Embryonic facial prominence (tissue), 1 donor: ENCODE measurements at regions not wholly inside any gene's neighbourhood (a gene's known extent, or its start where the extent isn't known, plus 50 kb on each side); places are given as distances from the start of the nearest gene placed in this dataset.

Experiments used
- DNase-seq: peaks from one replicate; pipeline ENCODE4 v3.0.0-alpha.2; 2016; ENCODE audit errors: extremely low spot score

GRCh38 chr4:126735294-126736132 is 897.2 kb upstream of the INTU start:
- no peak for DNase-seq

- no peak for DNase-seq
These were observed 896.6 kb upstream of the INTU start for GRCh38 chr4:126736133-126736518.

GRCh38 chr4:126737899-126738526 is 894.7 kb upstream of the INTU start:
- no peak for DNase-seq

DNA sequence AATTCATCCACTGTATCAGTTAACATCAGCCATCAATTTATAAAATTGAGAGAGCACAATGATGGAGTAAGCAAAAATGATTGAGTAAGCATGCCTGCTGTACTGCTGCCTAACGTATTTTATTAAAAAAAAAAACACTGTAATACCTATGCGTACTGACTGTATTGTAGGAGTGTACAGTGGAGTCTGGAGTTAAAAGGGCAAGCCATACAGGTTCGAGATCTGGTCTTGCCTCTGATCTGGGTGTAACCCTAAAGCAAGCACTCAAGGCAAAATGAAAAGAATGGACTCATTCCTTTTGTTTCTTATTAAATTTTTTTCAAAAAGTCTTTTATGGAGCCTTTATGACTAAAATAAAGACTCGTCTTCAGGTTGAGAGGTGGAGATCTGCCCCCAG is 894.2 kb upstream of the INTU start:
- DNase-seq = no peak

DNA sequence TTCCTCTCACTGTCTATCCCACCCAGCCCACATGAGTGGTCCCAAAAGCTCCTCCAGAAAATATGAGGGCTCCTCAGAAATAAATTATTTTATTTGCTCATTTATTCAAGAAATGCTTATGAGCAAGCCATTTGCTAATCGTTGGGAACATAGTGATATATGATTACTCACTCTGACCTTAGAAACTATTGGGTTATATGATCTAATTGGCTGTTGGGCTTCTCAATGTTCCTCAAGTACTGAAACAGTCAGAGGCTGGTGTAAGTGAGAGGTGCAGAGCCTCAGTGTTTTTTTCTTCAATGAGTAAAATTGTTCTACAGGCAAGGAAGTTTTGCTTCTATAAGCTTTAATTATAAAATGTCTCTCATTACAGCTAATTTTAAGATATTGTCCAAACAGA is 893.8 kb upstream of the INTU start:
- no peak for DNase-seq

- no peak for DNase-seq
These were observed 892.1 kb upstream of the INTU start for GRCh38 chr4:126740687-126741086.

DNA sequence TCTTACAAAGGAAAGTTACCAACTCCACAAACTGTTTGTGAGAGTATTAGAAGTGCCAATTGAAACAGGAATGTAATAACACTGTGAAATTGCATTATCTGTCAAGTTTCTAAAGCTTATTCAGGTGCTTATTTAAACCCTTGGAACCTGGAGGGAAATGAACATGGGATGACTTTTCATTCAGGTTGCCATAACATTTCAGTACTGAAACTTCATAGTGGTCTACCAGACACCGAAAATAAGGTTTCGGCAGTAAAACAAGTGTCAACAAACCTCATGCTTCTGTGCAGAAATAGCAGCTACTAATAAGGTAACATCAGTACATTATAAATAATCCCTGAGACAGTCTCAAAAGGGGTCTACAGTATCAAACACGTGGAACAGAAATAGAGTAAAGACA is 890.7 kb upstream of the INTU start:
- DNase-seq = no peak

DNA sequence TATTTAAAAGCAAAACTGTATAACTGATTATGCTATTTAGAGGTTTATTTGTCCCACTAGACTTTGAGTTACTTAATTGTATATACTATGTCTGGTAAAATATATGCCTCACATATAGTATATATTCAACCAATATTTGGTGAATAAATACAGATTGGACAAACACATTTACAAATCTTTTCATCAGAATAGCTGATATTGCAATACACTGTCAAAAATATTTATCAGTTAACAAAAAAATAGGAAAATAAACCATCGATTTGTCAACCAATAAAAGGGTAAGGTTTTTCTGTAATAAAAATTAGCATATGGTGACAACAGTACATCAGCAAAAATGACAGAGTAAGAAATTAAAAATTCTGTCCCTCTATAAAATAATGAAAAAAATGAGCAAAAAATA is 889.9 kb upstream of the INTU start:
- no peak for DNase-seq

DNA sequence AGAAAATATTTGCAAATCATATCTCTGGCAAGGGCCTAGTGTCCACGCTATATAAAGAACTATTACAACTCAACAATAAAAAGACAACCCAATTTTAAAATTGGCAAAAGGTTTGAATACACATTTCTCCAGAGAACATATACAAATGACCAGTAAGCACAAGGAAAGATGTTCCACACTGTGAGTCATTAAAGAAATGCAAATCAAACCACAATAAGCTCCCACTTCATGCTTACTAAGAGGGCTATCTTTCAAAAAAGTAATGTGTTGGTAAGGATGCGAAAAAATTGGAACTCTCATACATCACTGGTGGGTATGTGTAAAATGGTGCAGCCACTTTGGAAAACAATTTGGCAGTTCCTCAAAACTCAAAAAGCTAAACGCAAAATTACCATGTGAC is 884.0 kb upstream of the INTU start:
- DNase-seq = no peak

DNA sequence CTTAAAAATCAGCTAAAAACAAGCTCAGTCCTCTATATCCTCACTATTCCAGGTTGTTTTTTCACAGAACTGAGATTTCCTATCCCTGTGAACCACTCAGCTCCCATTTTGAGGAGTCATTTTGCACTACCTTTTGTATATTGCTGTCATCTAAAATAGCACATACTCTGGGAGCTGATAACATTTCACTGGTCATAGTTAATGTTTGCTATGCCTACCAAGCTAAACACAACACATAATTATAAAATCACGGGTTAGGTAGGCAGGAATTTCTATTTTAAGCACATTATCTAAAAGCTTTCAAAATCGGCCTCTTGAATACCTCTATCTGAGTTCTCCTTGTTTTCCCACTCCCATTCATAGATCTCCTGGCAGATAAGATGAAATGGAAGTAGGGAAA is 882.0 kb upstream of the INTU start:
- DNase-seq = no peak

GRCh38 chr4:126752126-126752525 is 880.6 kb upstream of the INTU start:
- DNase-seq = no peak

- DNase-seq = no peak
These were observed 880.1 kb upstream of the INTU start for GRCh38 chr4:126752702-126753101.

- DNase-seq = no peak
These were observed 879.2 kb upstream of the INTU start for GRCh38 chr4:126753592-126753991.

GRCh38 chr4:126755506-126755905 is 877.3 kb upstream of the INTU start:
- DNase-seq = no peak

DNA sequence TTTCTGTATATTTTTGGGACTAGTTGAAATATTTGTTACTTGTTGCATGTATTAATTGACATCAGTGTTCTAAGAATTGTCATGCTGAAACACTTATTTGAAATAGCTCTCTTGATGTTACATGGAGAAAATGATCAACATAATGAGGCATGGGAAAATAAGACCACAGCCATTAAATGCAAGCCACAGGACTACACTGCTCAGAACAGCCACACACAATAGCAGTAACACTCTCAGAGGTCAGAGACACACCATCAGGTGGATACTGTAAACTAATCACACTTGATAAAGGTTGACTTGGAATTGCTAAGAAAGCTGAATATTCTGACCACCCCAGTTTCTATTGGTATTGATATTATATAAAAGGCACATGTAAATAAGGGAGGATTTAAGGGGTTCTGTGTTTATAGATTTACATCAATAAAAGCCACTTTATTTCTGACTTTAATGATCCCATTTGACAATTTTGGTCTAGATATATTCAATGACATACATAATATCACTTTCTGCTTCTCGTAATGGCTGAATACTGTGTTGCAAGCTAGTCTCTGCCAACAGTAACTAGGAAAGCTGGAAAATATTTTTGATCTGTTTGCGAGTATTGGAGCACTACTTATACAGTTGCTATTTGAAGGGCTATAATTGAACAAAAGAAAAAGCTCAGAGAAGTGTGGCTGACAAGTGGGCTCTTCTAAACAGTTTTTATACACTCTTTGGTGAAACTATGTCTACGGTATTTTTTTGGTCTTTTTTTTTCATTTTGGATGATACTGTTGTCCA is 876.5 kb upstream of the INTU start:
- DNase-seq = no peak

DNA sequence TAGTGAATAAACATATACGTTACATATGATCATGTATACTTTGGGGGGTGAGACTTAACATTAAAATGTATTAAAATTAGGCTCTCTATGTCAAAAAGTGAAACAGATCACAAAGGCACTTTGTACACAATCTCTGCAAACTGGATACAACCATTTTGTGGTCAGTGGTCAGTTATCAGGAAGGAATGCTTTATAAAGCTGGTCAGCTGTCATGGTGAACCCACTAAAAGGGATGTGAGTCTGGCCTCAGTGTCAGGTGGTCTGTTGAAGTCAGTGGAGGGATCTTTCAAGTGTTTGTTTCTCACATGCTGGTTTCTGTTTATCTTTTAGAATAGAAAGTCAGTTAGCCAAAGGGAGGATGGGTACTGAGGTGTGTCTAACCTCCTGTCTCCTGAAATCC is 875.5 kb upstream of the INTU start:
- DNase-seq = no peak

DNA sequence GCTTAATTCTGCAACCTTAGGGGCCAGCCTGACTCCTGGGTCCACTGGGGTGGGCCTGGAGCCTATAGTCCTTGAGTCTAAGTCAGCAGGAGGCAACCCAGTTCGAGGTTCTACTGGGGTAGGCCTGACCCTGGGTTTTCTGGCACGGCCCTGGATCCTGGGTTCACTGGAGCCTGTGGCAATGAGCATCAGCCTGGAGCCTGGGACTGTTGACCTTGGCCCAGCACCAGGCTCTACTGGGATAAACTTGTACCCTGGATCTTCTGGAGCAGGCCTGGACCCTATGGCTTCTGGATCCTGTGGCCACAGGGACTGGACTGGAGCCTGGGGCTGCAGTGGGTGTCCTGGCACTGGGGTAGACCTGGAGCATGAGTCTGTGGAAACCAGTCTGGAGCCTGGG is 874.3 kb upstream of the INTU start:
- no peak for DNase-seq

- DNase-seq = no peak
These were observed 870.7 kb upstream of the INTU start for GRCh38 chr4:126761947-126762662.

GRCh38 chr4:126762663-126763247 is 870.0 kb upstream of the INTU start:
- no peak for DNase-seq

- DNase-seq = no peak
These were observed 866.5 kb upstream of the INTU start for GRCh38 chr4:126766241-126766640.

DNA sequence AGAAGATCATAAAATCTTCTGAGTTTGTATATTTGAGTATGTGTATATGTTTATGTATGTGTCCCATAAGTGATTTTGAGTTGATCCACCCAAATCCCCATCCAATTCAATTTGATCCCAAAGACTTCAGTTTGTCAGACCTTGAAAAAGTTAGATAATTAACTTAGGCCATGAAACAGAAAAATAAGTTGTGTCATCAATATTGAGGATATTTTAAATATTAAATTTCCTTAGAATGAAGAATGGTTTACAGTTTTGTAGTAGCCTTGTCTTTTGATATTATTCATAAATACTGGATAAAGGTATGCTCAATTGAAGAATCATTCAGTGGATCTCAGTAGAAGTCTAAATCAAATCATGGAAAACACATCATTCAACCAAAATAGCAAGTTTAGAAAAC is 864.4 kb upstream of the INTU start:
- no peak for DNase-seq
